Ovary (tissue), 3 donors: ENCODE measurements at regions not wholly inside any gene's neighbourhood (a gene's known extent, or its start where the extent isn't known, plus 50 kb on each side); places are given as distances from the start of the nearest gene placed in this dataset.

ENCODE experiments used
- CTCF ChIP-seq, 3 donors: fragments of 450-650 bp in 2 of 3; fragments of 200-600 bp in 1 of 3; IDR thresholded peaks; one replicate each; pipeline versions ENCODE4 v1.5.1 to v1.8.0; 2016 to 2022; ENCODE audit warnings: antibody characterized with exemption in 3 of 3, mild to moderate bottlenecking in 1 of 3
- EP300 ChIP-seq: sonication (generic); formaldehyde crosslinking; IDR thresholded peaks from one replicate; pipeline ENCODE4 v1.6.1; 2017; ENCODE audit warnings: antibody characterized with exemption
- donor health status: DM: no; HTN: no; CAD: no.

GRCh38 chr15:55015093-55015445, 181.7 kb downstream of the RSL24D1 start:
- TF ChIP-seq CTCF (IDR thresholded peaks at IDR 0.05): no peak
- TF ChIP-seq EP300: no peak
